ENCODE measurements at regions not wholly inside any gene's neighbourhood (a gene's known extent, or its start where the extent isn't known, plus 50 kb on each side); places are given as distances from the start of the nearest gene placed in this dataset.

GRCh38 chr11:19330416-19330815 is 89.7 kb upstream of the E2F8 start:
- no peak for DNase-seq (ENCODE audit: low spot score)
- intact Hi-C loops (cut with DNase I) = no loop called here

- intact Hi-C loops (cut with DNase I) = no loop called here
- DNase-seq (ENCODE audit: low spot score) = no peak
Measured at GRCh38 chr11:19329970-19330369, 89.2 kb upstream of the E2F8 start.

GRCh38 chr11:19328586-19329311 is 88.0 kb upstream of the E2F8 start:
- intact Hi-C loops (cut with DNase I) = no loop called here
- DNase-seq (ENCODE audit: low spot score) = no peak

- intact Hi-C loops (cut with DNase I) = no loop called here
- no peak for DNase-seq (ENCODE audit: low spot score)
Measured at GRCh38 chr11:19327280-19327679, 86.5 kb upstream of the E2F8 start.

GRCh38 chr11:19326499-19326898 is 85.8 kb upstream of the E2F8 start:
- DNase-seq (ENCODE audit: low spot score) = no peak
- intact Hi-C loops (cut with DNase I) = no loop called here

GRCh38 chr11:19323502-19323901 is 82.8 kb upstream of the E2F8 start:
- no peak for DNase-seq (ENCODE audit: low spot score)
- intact Hi-C loops (cut with DNase I) = no loop called here

- intact Hi-C loops (cut with DNase I) = no loop called here
Measured at GRCh38 chr11:19321351-19321750, 80.6 kb upstream of the E2F8 start.

GRCh38 chr11:19320827-19321226 is 80.1 kb upstream of the E2F8 start:
- DNase-seq (ENCODE audit: low spot score) = no peak
- intact Hi-C loops (cut with DNase I) = no loop called here

More at GRCh38 chr11:19321351-19321750, 80.6 kb upstream of the E2F8 start:
- DNase-seq (ENCODE audit: low spot score) = no peak

GRCh38 chr11:19316434-19316833 is 75.7 kb upstream of the E2F8 start:
- intact Hi-C loops (cut with DNase I) = no loop called here
- DNase-seq (ENCODE audit: low spot score) = no peak

- intact Hi-C loops (cut with DNase I) = no loop called here
- no peak for DNase-seq (ENCODE audit: low spot score)
Measured at GRCh38 chr11:19315511-19315910, 74.8 kb upstream of the E2F8 start.

GRCh38 chr11:19313140-19313539 is 72.4 kb upstream of the E2F8 start:
- intact Hi-C loops (cut with DNase I) = no loop called here
- DNase-seq (ENCODE audit: low spot score) = no peak

- intact Hi-C loops (cut with DNase I) = loop anchor here (2.0 kb wide), 1 partner anchor 241 kb away; no protein-coding TSS in a partner anchor
- no peak for DNase-seq (ENCODE audit: low spot score)
Measured at GRCh38 chr11:19311308-19312030, 70.7 kb upstream of the E2F8 start.

- intact Hi-C loops (cut with DNase I) = no loop called here
Measured at GRCh38 chr11:19307498-19307897, 66.8 kb upstream of the E2F8 start.

GRCh38 chr11:19306179-19306944 is 65.6 kb upstream of the E2F8 start:
- DNase-seq (ENCODE audit: low spot score) = no peak
- intact Hi-C loops (cut with DNase I) = no loop called here

More at GRCh38 chr11:19307498-19307897, 66.8 kb upstream of the E2F8 start:
- DNase-seq (ENCODE audit: low spot score) = no peak

GRCh38 chr11:19301361-19301760 is 60.6 kb upstream of the E2F8 start:
- DNase-seq (ENCODE audit: low spot score) = no peak
- intact Hi-C loops (cut with DNase I) = no loop called here

GRCh38 chr11:19294444-19294843 is 53.7 kb upstream of the E2F8 start:
- intact Hi-C loops (cut with DNase I) = no loop called here
- no peak for DNase-seq (ENCODE audit: low spot score)

- intact Hi-C loops (cut with DNase I) = no loop called here
- DNase-seq (ENCODE audit: low spot score) = no peak
Measured at GRCh38 chr11:19291064-19291463, 50.3 kb upstream of the E2F8 start.

Data from cardiac septum (tissue), 1 donor.